SK-N-MC (cell line): ENCODE measurements at regions not wholly inside any gene's neighbourhood (a gene's known extent, or its start where the extent isn't known, plus 50 kb on each side); places are given as distances from the start of the nearest gene placed in this dataset.

ENCODE experiments used
- EZH2 ChIP-seq: fragments of 200-600 bp; sonication (generic); IDR thresholded peaks from one replicate; pipeline ENCODE4 v1.6.1; 2017; ENCODE audit warnings: antibody characterized with exemption
- FOXP2 ChIP-seq: optimal IDR thresholded peaks from 2 replicates; pipeline ENCODE3; 2011; ENCODE audit warnings: mild to moderate bottlenecking, moderate library complexity; ENCODE audit not compliant: insufficient read depth; ENCODE audit errors: extremely low read length, control extremely low read depth
- POLR2AphosphoS5 ChIP-seq: IDR thresholded peaks from 2 replicates; pipeline ENCODE4 v1.6.1; 2012; ENCODE audit warnings: mild to moderate bottlenecking, low read depth, low read length, borderline replicate concordance

- TF ChIP-seq POLR2AphosphoS5 (no peak), EZH2 (no peak), FOXP2 (no peak)
Measured at GRCh38 chr2:224268441-224268840, 133.5 kb downstream of the FAM124B start.
